Vagina (tissue), 2 donors: ENCODE measurements at regions not wholly inside any gene's neighbourhood (a gene's known extent, or its start where the extent isn't known, plus 50 kb on each side); places are given as distances from the start of the nearest gene placed in this dataset.
A peak's percentile ranks its signal among the peaks of the same experiment; 100 is the strongest.
"Not testable (repeated sequence)": the region's sequence is repeated elsewhere in the genome, so short reads cannot be mapped to it uniquely, and the experiment has no call there.

Experiments used
- DNase-seq, 2 donors: peaks; one replicate each; pipeline ENCODE4 v3.0.0-alpha.2; 2017; ENCODE audit errors: extremely low spot score in 2 of 2
- H3K27ac ChIP-seq: fragments of 200-600 bp; sonication (generic); one replicate; pipeline ENCODE4 v1.5.1; 2019
- H3K27me3 ChIP-seq: fragments of 200-600 bp; sonication (generic); one replicate; pipeline ENCODE4 v1.5.1; 2019
- H3K36me3 ChIP-seq, 2 donors: fragments of 200-600 bp; sonication (generic); one replicate each; pipeline ENCODE4 v1.5.1; 2017 to 2019
- H3K4me1 ChIP-seq: fragments of 200-600 bp; sonication (generic); one replicate; pipeline ENCODE4 v1.5.1; 2019
- H3K4me3 ChIP-seq, 2 donors: fragments of 200-600 bp; sonication (generic); 1 replicate in 1 of 2; 2 replicates in 1 of 2; pipeline ENCODE4 v1.5.1; 2016 to 2019
- H3K9me3 ChIP-seq: fragments of 200-600 bp; sonication (generic); one replicate; pipeline ENCODE4 v1.5.1; 2019
- POLR2A ChIP-seq, 2 donors: fragments of 450-650 bp; IDR thresholded peaks; one replicate each; pipeline ENCODE4 v1.6.1; 2017; ENCODE audit warnings: antibody characterized with exemption in 2 of 2, mild to moderate bottlenecking in 2 of 2, moderate library complexity in 2 of 2
- POLR2AphosphoS5 ChIP-seq, 2 donors: sonication (generic); formaldehyde crosslinking; IDR thresholded peaks; one replicate each; pipeline ENCODE4 v1.9.0; 2017; ENCODE audit warnings: antibody characterized with exemption in 2 of 2, mild to moderate bottlenecking in 2 of 2, low read depth in 1 of 2; ENCODE audit not compliant: insufficient read depth in 1 of 2
- intact Hi-C: fragments of 100-400 bp; cut with DNase I; formaldehyde crosslinking; loops from one replicate; pipeline ENCODE4 v1.15.1; 2023
- TF ChIP-seq, protein P1 (sequence below), 3 experiments: fragments of 450-650 bp in 2 of 3; fragments of 200-600 bp in 1 of 3; sonication (generic) in 1 of 3; IDR thresholded peaks; one replicate each; pipeline ENCODE4 v1.5.1; 2017 to 2019; ENCODE audit warnings: antibody characterized with exemption in 3 of 3, mild to moderate bottlenecking in 2 of 3, moderate library complexity in 2 of 3

GRCh38 chr12:131340616-131341210 lies 370.2 kb upstream of the SFSWAP start:
- intact Hi-C loops, result loop anchor here (10.0 kb wide), 1 partner anchor 284 kb away; no protein-coding TSS in a partner anchor
- H3K4me3 ChIP-seq, result no peak overlapping the region

DNA sequence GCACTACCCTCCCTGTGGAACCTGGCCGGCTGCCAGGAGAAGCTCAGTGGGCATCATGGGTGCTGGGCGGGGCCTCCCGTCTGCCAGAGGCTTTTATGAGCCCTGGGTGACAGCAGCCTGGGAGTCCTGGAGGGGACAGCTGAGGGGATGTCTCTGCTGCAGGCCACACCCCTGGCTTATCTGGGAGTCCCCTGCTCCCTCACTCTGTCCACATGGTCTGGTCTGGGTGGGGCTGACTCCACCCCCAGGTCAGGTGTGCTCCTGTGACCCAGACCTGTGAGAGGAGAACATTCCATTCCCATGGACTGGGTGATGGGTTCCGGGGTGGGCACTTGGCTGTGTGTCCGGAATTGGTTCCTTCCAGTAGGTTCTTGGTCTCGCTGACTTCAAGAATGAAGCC lies 369.3 kb upstream of the SFSWAP start:
- not testable (repeated sequence) for H3K27ac ChIP-seq, H3K4me3 ChIP-seq, H3K9me3 ChIP-seq, H3K36me3 ChIP-seq, H3K4me1 ChIP-seq, H3K27me3 ChIP-seq
- intact Hi-C loops, result loop anchor here (10.0 kb wide), 1 partner anchor 283 kb away; no protein-coding TSS in a partner anchor
- peak in 1 of 2 donors; percentile 69 for DNase-seq

More at GRCh38 chr12:131340616-131341210, 370.2 kb upstream of the SFSWAP start:
- peak; percentile 85 to 86 for DNase-seq
- Histone ChIP-seq H3K27me3 (no peaks in the 10 kb centered on the region), H3K27ac (no peak overlapping the region), H3K4me1 (no peaks in the 10 kb centered on the region), H3K9me3 (no peaks in the 10 kb centered on the region), H3K36me3 (no peaks in the 10 kb centered on the region)
- TF ChIP-seq POLR2AphosphoS5 (IDR thresholded peaks at IDR 0.05; ENCODE audit: insufficient read depth in 1 of 2, low read depth in 1 of 2), result no peak
- TF ChIP-seq POLR2A (IDR thresholded peaks at IDR 0.05), result no peak
- TF ChIP-seq, protein P1, sequence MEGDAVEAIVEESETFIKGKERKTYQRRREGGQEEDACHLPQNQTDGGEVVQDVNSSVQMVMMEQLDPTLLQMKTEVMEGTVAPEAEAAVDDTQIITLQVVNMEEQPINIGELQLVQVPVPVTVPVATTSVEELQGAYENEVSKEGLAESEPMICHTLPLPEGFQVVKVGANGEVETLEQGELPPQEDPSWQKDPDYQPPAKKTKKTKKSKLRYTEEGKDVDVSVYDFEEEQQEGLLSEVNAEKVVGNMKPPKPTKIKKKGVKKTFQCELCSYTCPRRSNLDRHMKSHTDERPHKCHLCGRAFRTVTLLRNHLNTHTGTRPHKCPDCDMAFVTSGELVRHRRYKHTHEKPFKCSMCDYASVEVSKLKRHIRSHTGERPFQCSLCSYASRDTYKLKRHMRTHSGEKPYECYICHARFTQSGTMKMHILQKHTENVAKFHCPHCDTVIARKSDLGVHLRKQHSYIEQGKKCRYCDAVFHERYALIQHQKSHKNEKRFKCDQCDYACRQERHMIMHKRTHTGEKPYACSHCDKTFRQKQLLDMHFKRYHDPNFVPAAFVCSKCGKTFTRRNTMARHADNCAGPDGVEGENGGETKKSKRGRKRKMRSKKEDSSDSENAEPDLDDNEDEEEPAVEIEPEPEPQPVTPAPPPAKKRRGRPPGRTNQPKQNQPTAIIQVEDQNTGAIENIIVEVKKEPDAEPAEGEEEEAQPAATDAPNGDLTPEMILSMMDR (IDR thresholded peaks at IDR 0.05), result no peak

DNA sequence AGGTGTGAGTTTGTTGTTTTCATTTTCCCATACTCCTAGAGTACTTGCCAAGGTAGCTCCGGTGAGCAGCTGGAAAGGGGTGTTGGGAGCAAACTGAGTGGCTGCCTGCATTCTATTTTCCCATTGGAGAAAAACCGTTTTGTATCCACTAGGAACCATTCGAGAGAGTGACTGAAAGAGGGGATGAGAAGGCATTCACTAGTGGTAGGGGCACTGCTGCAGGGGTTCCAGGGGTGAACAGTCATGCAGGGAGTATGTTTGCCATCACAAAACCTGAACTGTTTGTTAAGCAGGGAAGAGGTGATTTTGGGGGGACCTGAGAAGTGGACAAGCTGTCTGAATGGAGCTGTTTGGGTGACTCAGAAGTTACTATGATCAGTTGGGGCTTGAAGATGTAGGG lies 367.5 kb upstream of the SFSWAP start:
- H3K27ac ChIP-seq, H3K27me3 ChIP-seq, H3K4me1 ChIP-seq, H3K4me3 ChIP-seq, H3K36me3 ChIP-seq, H3K9me3 ChIP-seq: not testable (repeated sequence)
- peak in 1 of 2 donors; percentile 37 for DNase-seq
- intact Hi-C loops, result loop anchor here (10.0 kb wide), 1 partner anchor 281 kb away; no protein-coding TSS in a partner anchor

GRCh38 chr12:131344715-131345520 lies 366.0 kb upstream of the SFSWAP start:
- H3K27ac ChIP-seq, H3K4me1 ChIP-seq, H3K4me3 ChIP-seq, H3K27me3 ChIP-seq, H3K9me3 ChIP-seq, H3K36me3 ChIP-seq: not testable (repeated sequence)
- peak in 1 of 2 donors; percentile 76 for DNase-seq
- intact Hi-C loops, result loop anchor here (10.0 kb wide), 1 partner anchor 280 kb away; no protein-coding TSS in a partner anchor

DNA sequence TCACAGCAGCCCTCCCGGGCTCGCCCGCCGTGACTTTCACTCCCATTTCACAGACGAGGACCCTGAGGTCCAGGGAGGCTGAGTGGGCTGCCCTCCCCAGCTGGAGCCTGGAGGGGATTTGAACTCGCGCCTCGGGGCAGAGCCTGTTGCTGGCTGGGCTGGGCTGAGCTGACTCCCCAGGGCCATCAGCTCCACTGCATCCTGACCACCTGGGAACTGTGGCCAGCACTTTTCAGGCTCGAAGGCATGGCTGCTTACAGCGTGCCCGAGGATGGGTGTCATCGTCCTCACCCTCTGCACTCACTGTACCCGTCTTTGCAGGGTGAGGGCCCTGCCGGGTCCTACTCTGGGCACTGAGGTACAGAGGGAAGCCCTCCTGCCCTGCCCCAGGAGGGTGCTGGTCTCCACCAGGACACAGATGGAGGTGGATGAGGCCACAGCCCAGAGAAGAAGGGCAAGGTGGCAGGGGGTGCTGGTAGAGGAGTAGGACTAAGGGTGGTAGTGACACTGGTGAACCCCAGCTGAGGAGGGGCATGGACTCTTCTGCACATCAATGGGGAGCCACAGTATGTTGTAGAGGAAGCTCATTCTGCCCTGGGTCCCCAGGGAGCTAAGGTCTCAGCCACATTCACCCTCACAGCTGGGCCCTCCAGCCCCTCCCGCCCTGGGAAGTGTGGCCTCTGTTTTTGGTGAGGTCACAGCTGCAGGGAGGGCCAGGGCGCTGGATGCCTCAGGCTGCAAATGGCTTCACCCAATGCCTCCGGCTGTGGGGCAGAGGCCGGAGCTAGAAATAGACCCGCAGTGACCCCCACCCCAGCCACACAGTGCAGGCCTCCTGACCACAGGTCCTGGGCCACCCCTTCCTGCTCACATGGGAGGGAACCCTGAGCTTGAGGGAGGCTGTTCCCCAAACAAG lies 365.1 kb upstream of the SFSWAP start:
- Histone ChIP-seq H3K27me3 (no peaks in the 10 kb centered on the region), H3K27ac (no peak overlapping the region), H3K4me1 (no peaks in the 10 kb centered on the region), H3K9me3 (no peaks in the 10 kb centered on the region), H3K4me3 (no peak overlapping the region), H3K36me3 (no peaks in the 10 kb centered on the region)
- peak; percentile 79 to 85 for DNase-seq
- TF ChIP-seq POLR2AphosphoS5 (IDR thresholded peaks at IDR 0.05; ENCODE audit: insufficient read depth in 1 of 2, low read depth in 1 of 2) (no peak), POLR2A (IDR thresholded peaks at IDR 0.05) (no peak)
- TF ChIP-seq, protein P1 (IDR thresholded peaks at IDR 0.05), result no peak
- intact Hi-C loops, result loop anchor here (10.0 kb wide), 1 partner anchor 279 kb away; no protein-coding TSS in a partner anchor

DNA sequence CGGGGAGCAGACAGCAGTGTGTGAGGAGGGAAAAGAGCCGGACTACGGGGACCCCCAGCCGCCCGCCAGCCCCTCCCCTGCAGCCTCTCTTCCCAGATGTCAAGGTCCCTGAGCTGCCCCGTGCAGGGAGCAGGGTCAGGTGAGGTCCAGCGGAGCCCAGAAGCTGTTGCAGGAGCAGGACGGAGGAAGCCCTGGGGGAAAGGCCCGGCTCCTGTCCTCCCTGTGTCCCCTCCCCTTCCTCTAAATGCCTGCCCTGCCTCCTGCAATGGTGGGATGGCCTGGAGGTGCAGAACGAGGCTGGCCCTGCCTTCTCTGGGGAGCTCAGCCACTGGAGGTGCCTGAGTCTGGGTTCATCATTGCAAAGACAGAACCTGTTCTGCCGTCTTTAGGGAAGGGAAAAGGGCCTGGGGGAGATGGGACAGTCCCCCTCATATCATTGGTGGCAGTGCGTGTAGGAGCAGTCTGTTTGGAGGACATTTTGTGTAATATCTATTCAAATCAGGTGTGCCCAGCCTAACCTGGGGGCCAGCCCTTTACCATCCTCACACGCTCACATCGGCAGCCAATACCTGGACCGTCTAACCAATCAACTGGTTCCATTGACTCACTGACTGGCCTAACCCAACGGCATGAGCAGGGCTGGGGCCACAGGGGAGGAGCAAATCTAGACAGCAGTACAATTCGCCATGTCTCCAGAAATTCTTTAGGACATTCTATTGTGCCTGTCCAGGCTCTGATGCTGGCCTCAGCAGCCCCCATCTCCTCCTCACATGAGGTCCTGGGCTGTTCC lies 364.1 kb upstream of the SFSWAP start:
- Histone ChIP-seq H3K9me3 (no peaks in the 10 kb centered on the region), H3K36me3 (no peaks in the 10 kb centered on the region), H3K27ac (no peak overlapping the region), H3K4me1 (no peaks in the 10 kb centered on the region), H3K4me3 (no peak overlapping the region), H3K27me3 (no peaks in the 10 kb centered on the region)
- TF ChIP-seq, protein P1 (IDR thresholded peaks at IDR 0.05), result no peak
- no peak for TF ChIP-seq POLR2AphosphoS5 (IDR thresholded peaks at IDR 0.05; ENCODE audit: insufficient read depth in 1 of 2, low read depth in 1 of 2)
- TF ChIP-seq POLR2A (IDR thresholded peaks at IDR 0.05), result no peak
- DNase-seq, result peak in 1 of 2 donors; percentile 37
- intact Hi-C loops, result loop anchor here (10.0 kb wide), 1 partner anchor 278 kb away; no protein-coding TSS in a partner anchor
